Mucosa of descending colon (tissue), 3 donors: ENCODE measurements at regions not wholly inside any gene's neighbourhood (a gene's known extent, or its start where the extent isn't known, plus 50 kb on each side); places are given as distances from the start of the nearest gene placed in this dataset.

Source experiments
- ATAC-seq: fragments of 200-7000 bp; cut with Tn5 transposase; one replicate; pipeline ENCODE4 v1.9.1; 2020; ENCODE audit warnings: mild to moderate bottlenecking, moderate library complexity
- DNase-seq, 3 donors: peaks; one replicate each; pipeline ENCODE4 v3.0.0-alpha.2; 2020
- H3K36me3 ChIP-seq: fragments of 200-600 bp; one replicate; pipeline ENCODE4 v1.8.0; 2021; ENCODE audit warnings: low read depth, mild to moderate bottlenecking
- H3K4me1 ChIP-seq: fragments of 200-600 bp; one replicate; pipeline ENCODE4 v1.8.0; 2021; ENCODE audit warnings: low read depth, mild to moderate bottlenecking
- H3K4me3 ChIP-seq: fragments of 200-600 bp; one replicate; pipeline ENCODE4 v1.8.0; 2021; ENCODE audit warnings: mild to moderate bottlenecking
- H3K9me3 ChIP-seq: fragments of 200-600 bp; one replicate; pipeline ENCODE4 v1.8.0; 2021; ENCODE audit warnings: mild to moderate bottlenecking
- intact Hi-C, 2 donors: fragments of 100-400 bp; cut with DNase I in 1 of 2; cut with micrococcal nuclease in 1 of 2; formaldehyde crosslinking; loops; one replicate each; pipeline versions ENCODE4 v1.11.0 to v1.11.1; 2022; cut with DNase I, micrococcal nuclease
- TF ChIP-seq, protein P1 (sequence below): fragments of 200-600 bp; IDR thresholded peaks from one replicate; pipeline ENCODE4 v1.8.0; 2022; ENCODE audit warnings: antibody characterized with exemption, mild to moderate bottlenecking
- donor health status: DM: no; HTN: no; CAD: no; lungs with moderate emphysema.
- donor health status: DM: no; HTN: no; CAD: no.
- donor health status: DM: no; HTN: yes; CAD: no.

- intact Hi-C loops = no loop called here
- Histone ChIP-seq H3K4me1 (no peaks in the 10 kb centered on the region), H3K4me3 (no peak overlapping the region), H3K36me3 (no peaks in the 10 kb centered on the region), H3K9me3 (peaks cover 4% of the 10 kb centered on the region)
- no peak for ATAC-seq
- TF ChIP-seq, protein P1, sequence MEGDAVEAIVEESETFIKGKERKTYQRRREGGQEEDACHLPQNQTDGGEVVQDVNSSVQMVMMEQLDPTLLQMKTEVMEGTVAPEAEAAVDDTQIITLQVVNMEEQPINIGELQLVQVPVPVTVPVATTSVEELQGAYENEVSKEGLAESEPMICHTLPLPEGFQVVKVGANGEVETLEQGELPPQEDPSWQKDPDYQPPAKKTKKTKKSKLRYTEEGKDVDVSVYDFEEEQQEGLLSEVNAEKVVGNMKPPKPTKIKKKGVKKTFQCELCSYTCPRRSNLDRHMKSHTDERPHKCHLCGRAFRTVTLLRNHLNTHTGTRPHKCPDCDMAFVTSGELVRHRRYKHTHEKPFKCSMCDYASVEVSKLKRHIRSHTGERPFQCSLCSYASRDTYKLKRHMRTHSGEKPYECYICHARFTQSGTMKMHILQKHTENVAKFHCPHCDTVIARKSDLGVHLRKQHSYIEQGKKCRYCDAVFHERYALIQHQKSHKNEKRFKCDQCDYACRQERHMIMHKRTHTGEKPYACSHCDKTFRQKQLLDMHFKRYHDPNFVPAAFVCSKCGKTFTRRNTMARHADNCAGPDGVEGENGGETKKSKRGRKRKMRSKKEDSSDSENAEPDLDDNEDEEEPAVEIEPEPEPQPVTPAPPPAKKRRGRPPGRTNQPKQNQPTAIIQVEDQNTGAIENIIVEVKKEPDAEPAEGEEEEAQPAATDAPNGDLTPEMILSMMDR = no peak
- DNase-seq = no peak
Measured at GRCh38 chr2:51149725-51150124, 117.8 kb upstream of the NRXN1 start.

DNA sequence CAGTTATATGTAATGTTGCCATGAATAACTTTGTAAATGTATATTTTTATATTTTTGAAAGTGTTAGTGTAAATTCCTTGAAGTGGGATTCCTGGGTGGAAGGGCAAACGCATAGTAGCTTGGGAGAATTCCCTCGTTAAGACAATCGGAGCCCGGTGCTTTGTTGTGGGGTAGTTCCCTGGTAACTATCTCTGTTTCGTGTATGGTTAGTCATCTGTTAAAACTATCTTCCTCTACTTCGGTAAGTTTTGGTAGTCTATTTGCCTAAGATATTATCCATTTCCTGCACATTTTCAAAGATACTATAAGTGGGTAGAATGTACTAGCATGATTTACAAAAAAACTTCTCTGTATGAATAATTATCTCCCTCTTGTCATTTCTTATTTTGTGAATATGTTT, 113.8 kb upstream of the NRXN1 start:
- DNase-seq = no peak
- intact Hi-C loops = no loop called here
- no peak overlapping the region for H3K4me3 ChIP-seq
- no peak for ATAC-seq
- TF ChIP-seq, protein P1 = no peak
- H3K4me1 ChIP-seq = no peaks in the 10 kb centered on the region
- no peaks in the 10 kb centered on the region for H3K9me3 ChIP-seq
- H3K36me3 ChIP-seq = no peaks in the 10 kb centered on the region

DNA sequence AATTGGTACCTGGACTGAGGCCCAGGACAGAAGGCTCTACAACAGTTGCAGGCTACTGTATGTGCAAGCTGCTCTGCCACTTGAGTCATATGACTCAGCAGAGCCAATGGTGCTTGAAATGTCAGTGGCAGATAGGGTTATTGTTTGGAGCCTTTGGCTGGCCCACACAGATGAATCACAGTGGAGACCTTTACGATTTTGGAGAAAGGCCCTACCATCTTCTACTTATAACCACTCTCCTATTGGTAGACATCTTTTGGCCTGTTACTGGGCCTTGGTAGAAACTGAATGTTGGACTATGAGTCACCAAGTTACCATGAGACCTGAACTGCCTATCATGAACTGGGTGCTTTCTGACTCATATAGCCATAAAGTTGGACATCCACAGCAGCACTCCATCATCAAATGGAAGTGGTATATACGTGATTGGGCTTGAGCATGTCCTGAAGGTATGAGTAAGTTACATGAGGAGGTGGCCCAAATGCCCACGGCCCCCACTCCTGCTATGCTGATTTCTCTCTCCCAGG, 88.9 kb upstream of the NRXN1 start:
- DNase-seq = no peak
- intact Hi-C loops = no loop called here
- H3K36me3 ChIP-seq = no peaks in the 10 kb centered on the region

GRCh38 chr2:51111532-51111931, 79.6 kb upstream of the NRXN1 start:
- Histone ChIP-seq H3K9me3 (no peaks in the 10 kb centered on the region), H3K4me3 (no peak overlapping the region), H3K4me1 (no peaks in the 10 kb centered on the region), H3K36me3 (no peaks in the 10 kb centered on the region)
- no peak for DNase-seq
- TF ChIP-seq, protein P1 = no peak
- intact Hi-C loops = no loop called here
- no peak for ATAC-seq

More for the DNA sequence above, 88.9 kb upstream of the NRXN1 start:
- Histone ChIP-seq H3K4me1 (no peaks in the 10 kb centered on the region), H3K4me3 (no peak overlapping the region), H3K9me3 (no peaks in the 10 kb centered on the region)
- TF ChIP-seq, protein P1 = no peak
- no peak for ATAC-seq

- no peak for DNase-seq
- intact Hi-C loops = no loop called here
- Histone ChIP-seq H3K4me1 (no peaks in the 10 kb centered on the region), H3K36me3 (no peaks in the 10 kb centered on the region), H3K4me3 (no peak overlapping the region), H3K9me3 (no peaks in the 10 kb centered on the region)
- TF ChIP-seq, protein P1 = no peak
- no peak for ATAC-seq
Measured at GRCh38 chr2:51108794-51109193, 76.9 kb upstream of the NRXN1 start.

DNA sequence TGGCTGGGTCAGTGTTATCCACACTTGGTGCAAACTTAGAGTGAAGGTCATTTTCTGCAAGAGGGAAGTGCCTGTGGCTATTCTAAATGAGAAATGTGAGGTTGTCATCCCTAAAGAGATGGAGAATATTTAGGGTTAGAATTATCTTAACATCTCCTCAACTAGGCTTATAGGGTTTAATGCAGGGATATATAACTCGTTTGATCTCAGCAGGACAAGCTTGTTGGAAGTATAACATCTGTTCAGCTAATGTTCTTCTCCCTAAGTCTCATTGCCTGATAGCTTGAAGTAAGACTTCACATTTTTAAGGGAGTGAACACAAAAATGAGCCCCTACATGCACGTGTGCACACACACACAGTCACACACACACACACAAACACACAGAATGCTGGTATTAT, 75.9 kb upstream of the NRXN1 start:
- intact Hi-C loops = no loop called here
- DNase-seq = no peak
- TF ChIP-seq, protein P1 = no peak

More for the DNA sequence above, 75.9 kb upstream of the NRXN1 start:
- ATAC-seq = no peak
- no peaks in the 10 kb centered on the region for H3K9me3 ChIP-seq
- peaks cover 2% of the 10 kb centered on the region for H3K4me1 ChIP-seq
- H3K36me3 ChIP-seq = no peaks in the 10 kb centered on the region
- H3K4me3 ChIP-seq = no peak overlapping the region
